ENCODE measurements at regions not wholly inside any gene's neighbourhood (a gene's known extent, or its start where the extent isn't known, plus 50 kb on each side); places are given as distances from the start of the nearest gene placed in this dataset.

DNA sequence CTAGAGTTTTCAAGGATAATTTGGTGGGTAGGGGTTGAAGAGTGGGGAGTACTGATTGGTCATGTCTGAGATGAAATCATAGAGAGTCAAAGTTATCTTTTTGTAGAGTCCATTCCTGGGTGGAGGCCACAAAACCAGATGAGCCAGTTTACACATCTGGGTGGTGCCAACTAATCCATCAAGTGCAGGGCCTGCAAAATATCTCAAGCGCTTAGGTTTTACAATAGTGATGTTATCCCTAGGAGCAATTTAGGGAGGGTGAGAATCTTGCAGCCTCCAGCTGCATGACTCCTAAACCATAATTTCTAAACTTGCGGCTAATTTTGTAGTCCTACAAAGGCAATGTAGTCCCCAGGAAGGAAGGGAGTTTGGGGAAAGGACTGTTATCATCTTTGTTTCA lies 988.3 kb upstream of the LCORL start:
- TF ChIP-seq, protein P1, sequence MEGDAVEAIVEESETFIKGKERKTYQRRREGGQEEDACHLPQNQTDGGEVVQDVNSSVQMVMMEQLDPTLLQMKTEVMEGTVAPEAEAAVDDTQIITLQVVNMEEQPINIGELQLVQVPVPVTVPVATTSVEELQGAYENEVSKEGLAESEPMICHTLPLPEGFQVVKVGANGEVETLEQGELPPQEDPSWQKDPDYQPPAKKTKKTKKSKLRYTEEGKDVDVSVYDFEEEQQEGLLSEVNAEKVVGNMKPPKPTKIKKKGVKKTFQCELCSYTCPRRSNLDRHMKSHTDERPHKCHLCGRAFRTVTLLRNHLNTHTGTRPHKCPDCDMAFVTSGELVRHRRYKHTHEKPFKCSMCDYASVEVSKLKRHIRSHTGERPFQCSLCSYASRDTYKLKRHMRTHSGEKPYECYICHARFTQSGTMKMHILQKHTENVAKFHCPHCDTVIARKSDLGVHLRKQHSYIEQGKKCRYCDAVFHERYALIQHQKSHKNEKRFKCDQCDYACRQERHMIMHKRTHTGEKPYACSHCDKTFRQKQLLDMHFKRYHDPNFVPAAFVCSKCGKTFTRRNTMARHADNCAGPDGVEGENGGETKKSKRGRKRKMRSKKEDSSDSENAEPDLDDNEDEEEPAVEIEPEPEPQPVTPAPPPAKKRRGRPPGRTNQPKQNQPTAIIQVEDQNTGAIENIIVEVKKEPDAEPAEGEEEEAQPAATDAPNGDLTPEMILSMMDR (conservative IDR thresholded peaks at IDR 0.05; ENCODE audit: control insufficient read depth, insufficient read depth, low read depth, low read length), result no peak
- H3K4me3 ChIP-seq (ENCODE audit: control insufficient read depth, low read depth, low read length), result no peak overlapping the region
- no peak for DNase-seq (ENCODE audit: low read depth)

DNA sequence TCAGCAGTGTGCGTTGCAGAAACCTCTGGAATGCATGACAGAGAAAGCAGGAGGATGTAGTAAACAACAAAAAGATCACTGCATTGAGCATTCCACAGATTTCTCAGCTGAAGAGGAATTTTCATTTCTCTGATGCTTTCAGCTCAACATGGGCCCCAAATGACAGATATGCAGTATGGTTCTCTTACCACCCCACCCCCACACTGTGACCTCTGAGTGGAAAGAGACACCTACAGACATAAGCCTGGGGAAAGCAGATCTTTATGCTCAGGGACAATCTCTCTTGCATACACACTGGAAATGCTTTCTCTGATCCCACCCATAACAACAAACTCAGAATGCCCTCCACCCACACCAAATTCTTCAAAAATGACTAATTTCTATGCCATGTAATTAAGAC lies 983.7 kb upstream of the LCORL start:
- no peak overlapping the region for H3K4me3 ChIP-seq (ENCODE audit: control insufficient read depth, low read depth, low read length)
- TF ChIP-seq, protein P1 (conservative IDR thresholded peaks at IDR 0.05; ENCODE audit: control insufficient read depth, insufficient read depth, low read depth, low read length), result no peak
- DNase-seq (ENCODE audit: low read depth), result no peak

DNA sequence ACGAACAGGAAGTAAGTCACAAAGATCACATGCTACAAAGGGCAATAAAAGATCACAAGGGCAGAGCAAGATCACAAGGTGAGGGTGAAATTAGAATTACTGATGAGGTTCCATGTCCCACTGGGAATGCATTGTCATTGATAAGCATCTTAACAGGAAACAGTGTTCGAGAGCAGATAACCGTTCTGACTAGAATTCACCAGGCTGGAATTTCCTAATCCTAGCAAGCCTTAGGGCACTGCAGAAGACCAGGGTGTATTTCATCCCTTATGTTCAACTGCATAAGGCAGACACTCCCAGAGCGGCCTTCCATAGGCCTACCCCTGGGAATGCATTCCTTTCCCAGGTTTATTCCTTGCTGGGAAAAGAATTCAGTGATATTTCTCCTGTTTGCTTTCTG lies 980.6 kb upstream of the LCORL start:
- no peak overlapping the region for H3K4me3 ChIP-seq (ENCODE audit: control insufficient read depth, low read depth, low read length)
- TF ChIP-seq, protein P1 (conservative IDR thresholded peaks at IDR 0.05; ENCODE audit: control insufficient read depth, insufficient read depth, low read depth, low read length), result no peak
- no peak for DNase-seq (ENCODE audit: low read depth)

DNA sequence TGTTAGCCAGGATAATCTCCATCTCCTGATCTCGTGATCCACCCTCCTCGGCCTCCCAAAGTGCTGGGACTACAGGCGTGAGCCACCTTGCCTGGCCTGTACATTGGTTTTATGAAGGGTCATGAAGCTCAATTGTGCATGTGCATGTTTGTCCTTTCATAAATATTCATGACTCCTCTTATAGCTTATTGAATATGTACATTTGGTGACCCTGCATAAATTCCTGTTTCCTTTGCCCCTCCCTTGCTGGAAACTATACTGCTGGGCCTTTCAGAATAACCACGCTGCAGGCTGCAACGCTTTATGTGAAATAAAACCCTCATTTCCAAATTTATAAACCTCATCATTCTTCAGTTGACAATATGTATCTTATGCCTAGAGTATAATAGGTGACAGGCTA lies 978.0 kb upstream of the LCORL start:
- no peak overlapping the region for H3K4me3 ChIP-seq (ENCODE audit: control insufficient read depth, low read depth, low read length)
- TF ChIP-seq, protein P1 (conservative IDR thresholded peaks at IDR 0.05; ENCODE audit: control insufficient read depth, insufficient read depth, low read depth, low read length), result no peak
- no peak for DNase-seq (ENCODE audit: low read depth)

DNA sequence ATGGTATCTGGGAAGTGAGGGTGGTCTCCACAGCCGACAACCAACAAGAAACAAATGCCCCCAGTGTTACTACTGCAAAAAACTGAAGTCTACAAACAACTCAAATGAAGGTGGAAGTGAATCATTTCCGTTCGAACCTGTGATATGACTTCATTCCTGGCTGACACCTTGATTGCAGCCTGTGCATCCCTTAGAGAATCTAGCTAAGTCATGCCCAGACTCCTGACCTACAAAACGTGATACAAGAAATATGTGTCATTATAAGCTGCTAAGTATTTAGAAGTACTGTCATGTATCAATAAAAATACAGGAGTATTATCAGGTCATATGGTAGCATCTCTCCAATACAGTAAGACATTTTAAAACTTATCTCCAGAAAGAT lies 959.7 kb upstream of the LCORL start:
- DNase-seq (ENCODE audit: low read depth), result no peak
- no peak overlapping the region for H3K4me3 ChIP-seq (ENCODE audit: control insufficient read depth, low read depth, low read length)
- TF ChIP-seq, protein P1 (conservative IDR thresholded peaks at IDR 0.05; ENCODE audit: control insufficient read depth, insufficient read depth, low read depth, low read length), result no peak

DNA sequence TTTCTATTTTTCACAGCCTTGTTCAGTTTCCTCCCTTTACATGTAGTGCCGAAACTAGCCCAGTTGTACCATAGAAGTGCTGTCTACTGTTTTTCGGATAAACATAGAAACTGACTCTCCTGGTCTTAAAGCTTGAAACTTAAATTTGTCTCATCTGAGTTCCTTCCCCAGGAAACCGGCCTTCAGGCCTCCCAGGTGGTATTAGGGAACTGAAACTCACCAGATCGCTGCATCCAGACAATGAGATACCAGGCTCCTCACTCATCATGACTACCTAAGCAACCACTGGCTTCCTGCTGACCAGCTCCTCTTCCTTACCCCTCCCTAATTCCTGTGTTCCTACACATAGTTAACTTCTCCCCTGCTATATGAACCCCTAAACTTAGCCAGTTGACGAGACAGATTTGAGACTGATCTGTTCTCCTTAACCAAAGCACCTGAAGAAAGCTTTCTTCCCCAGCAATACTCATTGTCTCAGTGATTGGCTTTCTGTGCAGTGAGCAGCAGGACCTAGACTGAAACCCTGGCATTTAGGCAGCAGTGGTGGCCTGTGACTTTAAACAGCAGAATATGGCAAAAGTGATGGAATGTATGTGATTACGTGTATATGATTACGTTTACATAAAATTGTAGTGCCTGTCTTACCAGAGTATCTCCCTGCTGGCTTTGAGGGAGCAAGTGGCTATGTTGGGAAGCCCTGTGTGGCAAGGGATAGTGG lies 959.1 kb upstream of the LCORL start:
- DNase-seq (ENCODE audit: low read depth), result no peak

More for the DNA sequence above, 959.1 kb upstream of the LCORL start:
- TF ChIP-seq, protein P1 (conservative IDR thresholded peaks at IDR 0.05; ENCODE audit: control insufficient read depth, insufficient read depth, low read depth, low read length), result no peak
- no peak overlapping the region for H3K4me3 ChIP-seq (ENCODE audit: control insufficient read depth, low read depth, low read length)
